NCI-H1436 (cell line): ENCODE measurements at regions not wholly inside any gene's neighbourhood (a gene's known extent, or its start where the extent isn't known, plus 50 kb on each side); places are given as distances from the start of the nearest gene placed in this dataset.
A peak's percentile ranks its signal among the peaks of the same experiment; 100 is the strongest.

ENCODE experiments used
- DNase-seq: peaks from one replicate; lab custom pipeline; 2025; lab: John Stamatoyannopoulos, UW

- no peak for DNase-seq
Measured at GRCh38 chr7:20021066-20021465, 196.1 kb downstream of the MACC1 start.

GRCh38 chr7:20019757-20020432, 197.3 kb downstream of the MACC1 start:
- no peak for DNase-seq

- DNase-seq, result no peak
Measured at GRCh38 chr7:20016669-20017068, 200.5 kb downstream of the MACC1 start.

- no peak for DNase-seq
Measured at GRCh38 chr7:20013536-20013935, 203.6 kb downstream of the MACC1 start.

- no peak for DNase-seq
Measured at GRCh38 chr7:20012100-20012499, 205.1 kb downstream of the MACC1 start.

- DNase-seq, result no peak
Measured at GRCh38 chr7:20010877-20011276, 206.3 kb downstream of the MACC1 start.

DNA sequence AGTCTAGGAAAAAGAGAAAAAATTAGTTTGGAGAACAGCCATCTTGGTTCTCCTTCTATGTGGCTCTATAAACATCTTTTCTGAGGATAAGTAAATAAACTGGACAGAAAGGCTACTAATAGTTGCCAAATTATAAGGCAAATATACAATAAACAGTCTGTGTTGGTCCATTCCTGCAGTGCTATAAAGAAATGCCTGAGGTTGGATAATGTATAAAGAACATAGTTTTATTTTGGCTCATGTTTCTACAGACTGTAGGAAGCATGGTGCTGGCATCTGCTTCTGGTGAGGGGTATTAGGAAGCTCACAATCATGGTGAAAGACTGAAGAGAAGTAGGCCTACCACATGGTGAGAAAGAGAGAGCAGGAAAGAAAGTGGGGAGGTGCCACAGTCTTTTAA, 209.7 kb downstream of the MACC1 start:
- no peak for DNase-seq

GRCh38 chr7:20005081-20005480, 212.1 kb downstream of the MACC1 start:
- no peak for DNase-seq

DNA sequence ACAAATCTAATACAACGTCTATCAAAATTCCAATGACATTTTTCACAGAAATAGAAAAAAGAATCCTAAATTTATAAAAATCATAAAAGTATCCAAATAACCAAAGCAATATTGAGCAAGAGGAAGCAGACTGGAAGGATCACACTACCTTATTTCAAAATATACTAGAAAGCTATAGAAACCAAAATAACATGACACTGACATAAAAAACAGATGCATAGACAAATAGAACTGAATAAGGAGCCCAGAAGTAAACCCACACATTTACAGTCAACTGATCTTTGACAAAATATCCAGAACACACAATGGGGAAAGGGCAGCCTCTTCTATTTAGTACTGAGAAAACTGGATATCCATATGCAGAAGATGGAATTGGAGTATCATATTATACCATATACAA, 217.5 kb downstream of the MACC1 start:
- no peak for DNase-seq

GRCh38 chr7:19991936-19992335, 218.5 kb upstream of the TMEM196 start:
- DNase-seq, result no peak

- no peak for DNase-seq
Measured at GRCh38 chr7:19989906-19990305, 216.5 kb upstream of the TMEM196 start.

DNA sequence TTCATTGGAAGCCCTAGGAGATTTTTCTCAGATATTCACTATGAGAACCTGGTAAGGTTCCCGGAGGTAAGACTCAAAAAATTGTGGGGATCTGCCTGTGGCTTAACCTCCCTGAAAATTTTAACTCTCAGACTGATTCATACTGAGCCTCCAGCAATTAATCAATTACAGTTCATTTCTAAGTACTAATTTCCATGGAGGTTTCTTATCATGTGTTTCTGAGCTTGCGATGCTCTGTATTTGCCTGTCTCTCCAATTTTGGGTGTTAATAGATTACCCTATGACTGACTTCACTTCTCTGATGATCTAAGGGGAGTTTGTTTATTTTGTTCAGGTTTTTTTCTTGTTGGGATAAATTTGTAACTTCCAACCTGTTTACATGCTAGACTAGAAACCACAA, 215.4 kb upstream of the TMEM196 start:
- no peak for DNase-seq

- no peak for DNase-seq
Measured at GRCh38 chr7:19984231-19984632, 210.8 kb upstream of the TMEM196 start.

DNA sequence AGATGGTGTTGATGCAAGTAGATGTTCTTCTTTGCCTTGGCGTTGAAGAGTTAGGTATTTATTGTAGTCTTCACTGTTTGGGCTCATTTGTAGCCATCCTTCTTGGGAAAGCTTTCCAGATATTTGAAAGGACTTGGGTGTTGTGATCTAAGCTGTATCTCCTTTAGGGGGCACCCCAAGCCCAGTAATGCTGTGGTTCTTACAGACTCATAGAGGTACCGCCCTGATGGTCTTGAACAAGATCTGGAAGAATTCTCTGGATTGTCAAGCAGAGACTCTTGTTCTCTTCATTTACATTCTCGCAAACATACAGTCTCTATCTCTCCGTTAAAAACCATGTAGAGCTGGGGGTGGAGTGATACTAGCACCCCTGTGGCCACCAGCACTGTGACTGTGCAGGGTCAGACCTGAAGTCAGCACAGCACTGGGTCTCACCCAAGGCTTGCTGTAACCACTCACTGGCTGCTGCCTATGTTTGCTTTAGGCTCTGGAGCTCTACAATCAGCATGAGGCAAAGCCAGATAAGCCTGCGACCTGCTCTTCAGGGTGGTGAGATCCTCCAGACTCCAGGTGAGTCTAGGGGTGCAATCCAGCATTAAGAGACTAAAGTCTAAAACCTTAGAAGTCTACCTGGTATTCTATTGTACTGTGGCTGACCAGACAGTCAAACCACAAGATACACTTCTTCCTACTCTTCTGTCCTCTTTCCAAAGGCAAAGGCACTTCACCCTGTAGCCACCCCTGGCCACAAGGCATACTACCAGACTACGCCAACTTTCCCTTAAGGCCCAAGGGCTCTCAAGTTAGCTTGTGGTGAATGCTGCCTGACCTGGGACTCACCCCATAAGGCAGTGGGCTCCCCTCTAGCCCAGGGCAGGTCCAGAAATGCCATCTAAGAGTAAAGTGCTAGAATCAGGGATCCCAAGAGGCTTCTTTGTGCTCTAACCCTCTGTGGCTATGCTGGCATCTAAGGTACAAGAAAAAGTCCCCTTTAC, 209.7 kb upstream of the TMEM196 start:
- DNase-seq, result peak; percentile 6

DNA sequence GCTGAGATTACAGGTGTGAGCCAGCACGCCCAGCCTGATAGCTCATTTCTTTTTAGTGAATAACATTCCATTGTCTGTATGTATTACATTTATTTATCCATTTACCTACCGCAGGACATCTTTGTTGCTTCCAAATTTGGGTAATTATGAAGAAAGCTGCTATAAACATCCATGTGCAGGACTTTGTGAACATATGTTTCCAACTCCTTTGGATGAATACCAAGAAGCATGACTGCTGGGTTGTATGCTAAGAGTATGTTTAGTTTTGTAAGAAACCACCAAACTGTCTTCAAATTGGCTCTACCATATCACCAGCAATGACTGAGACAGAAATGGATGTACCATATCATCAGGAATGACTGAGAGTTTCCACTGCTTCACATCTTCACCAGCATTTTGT, 200.2 kb upstream of the TMEM196 start:
- no peak for DNase-seq

DNA sequence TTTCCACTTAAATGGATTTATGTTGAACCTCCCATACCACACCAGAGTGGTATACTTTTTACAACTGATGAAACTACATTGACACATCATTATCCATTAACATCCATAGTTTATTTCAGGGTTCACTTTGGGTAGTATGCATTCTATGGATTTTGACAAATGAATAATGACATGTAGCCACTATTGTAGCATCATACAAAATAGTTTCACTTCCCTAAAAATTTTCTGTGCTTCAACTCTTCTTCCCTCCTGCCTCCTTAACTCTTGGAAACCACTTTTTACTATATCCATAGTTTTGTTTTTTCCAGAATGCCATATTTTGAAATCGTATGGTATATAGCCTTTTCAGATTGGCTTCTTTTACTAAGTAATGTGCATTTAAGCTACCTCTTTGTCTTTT, 199.5 kb upstream of the TMEM196 start:
- DNase-seq, result no peak

GRCh38 chr7:19971956-19972355, 198.5 kb upstream of the TMEM196 start:
- DNase-seq, result no peak

DNA sequence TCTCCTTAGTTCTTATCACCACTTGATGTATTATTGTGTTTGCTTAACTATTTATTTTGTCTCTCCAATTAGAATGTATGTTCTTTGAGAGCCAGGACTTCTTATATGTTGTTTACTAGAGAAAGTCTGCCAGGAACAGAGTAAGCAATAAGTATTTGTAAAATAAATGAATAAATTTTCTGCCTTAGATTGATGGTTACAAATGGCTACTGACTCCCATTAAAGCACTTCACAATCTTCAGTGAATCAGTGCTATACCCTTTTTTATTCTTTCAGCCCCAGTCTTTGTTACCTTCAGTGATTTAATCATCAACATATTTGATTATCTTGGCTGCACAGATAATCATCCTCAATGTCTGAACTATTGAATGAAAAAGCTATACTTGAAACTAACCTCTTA, 197.1 kb upstream of the TMEM196 start:
- DNase-seq, result no peak

DNA sequence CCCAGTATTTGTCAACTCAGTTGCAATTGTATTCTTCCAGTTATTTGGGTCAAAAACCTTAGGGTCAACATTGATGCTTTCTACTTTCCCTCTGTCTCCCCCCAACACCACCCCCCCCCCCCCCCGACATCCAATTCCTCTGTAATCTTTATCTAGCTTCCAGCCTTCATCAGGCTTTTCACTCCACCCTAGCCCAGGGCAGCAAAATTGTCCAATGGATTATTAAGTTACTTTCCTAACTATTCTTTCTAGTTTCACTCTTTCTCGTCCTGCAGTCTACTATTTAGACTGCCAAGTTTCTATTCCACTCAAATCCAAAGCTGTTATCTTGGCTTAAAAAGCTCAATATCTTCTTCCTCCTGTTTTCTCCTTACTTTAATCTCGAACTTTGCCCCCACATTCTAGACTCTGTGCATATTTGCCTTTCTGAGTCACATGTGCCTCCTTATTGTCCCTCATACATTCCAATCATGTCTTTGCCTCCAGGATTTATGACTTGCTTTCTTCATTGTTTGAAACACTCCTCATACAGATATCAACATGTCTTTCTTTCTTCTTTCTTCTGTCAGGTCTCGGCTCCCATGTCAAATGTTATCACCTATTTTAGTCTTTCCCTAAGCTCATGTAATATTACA, 196.6 kb upstream of the TMEM196 start:
- DNase-seq, result no peak

GRCh38 chr7:19964246-19964645, 190.8 kb upstream of the TMEM196 start:
- no peak for DNase-seq

- DNase-seq, result no peak
Measured at GRCh38 chr7:19963695-19964094, 190.3 kb upstream of the TMEM196 start.

DNA sequence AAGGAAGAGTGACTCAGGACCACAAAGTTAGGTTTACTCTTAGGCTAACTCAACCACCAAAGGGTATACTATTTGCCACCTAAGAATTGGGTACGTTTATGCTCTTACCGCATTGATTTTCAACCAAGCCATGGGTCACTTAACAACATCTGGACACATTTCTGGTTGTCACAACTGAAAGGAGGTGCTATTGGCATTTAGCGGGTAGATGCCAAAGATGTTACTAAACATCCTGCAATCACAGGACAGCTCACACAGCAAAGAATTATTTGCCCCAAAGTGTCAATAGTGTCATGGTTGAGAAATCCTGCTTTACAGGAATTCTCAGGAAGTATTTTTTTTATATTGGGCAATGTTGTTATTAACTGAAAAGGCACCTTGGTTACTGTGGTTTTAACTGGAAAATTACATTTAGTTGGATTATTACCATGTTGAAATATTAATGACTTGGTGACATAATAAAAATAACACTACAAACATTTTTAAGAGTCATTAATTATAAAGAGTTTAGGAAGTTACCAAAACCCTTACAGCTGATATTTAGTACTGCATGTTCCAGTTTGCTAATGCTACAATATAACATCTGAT, 185.0 kb upstream of the TMEM196 start:
- DNase-seq, result no peak
